Lung (tissue), 11 donors: ENCODE measurements at regions not wholly inside any gene's neighbourhood (a gene's known extent, or its start where the extent isn't known, plus 50 kb on each side); places are given as distances from the start of the nearest gene placed in this dataset.
A peak's percentile ranks its signal among the peaks of the same experiment; 100 is the strongest.

Experiments used
- ATAC-seq: fragments of 200-7000 bp; cut with Tn5 transposase; one replicate; pipeline ENCODE4 v1.9.1; 2020; ENCODE audit warnings: moderate number of reproducible peaks; ENCODE audit not compliant: insufficient read depth, low FRiP score
- DNase-seq, 3 donors: peaks; one replicate each; pipeline ENCODE4 v3.0.0-alpha.2; 2013 to 2017
- H3K27ac ChIP-seq, 2 donors: one replicate each; pipeline ENCODE4 v1.5.1; 2013; ENCODE audit warnings: mild to moderate bottlenecking in 2 of 2, moderate library complexity in 2 of 2, control low read depth in 1 of 2, inconsistent platforms in 1 of 2, low read depth in 1 of 2, low read length in 1 of 2
- H3K27me3 ChIP-seq, 3 donors: one replicate each; pipeline ENCODE4 v1.5.1; 2013; ENCODE audit warnings: low read length in 2 of 3; ENCODE audit not compliant: control insufficient read depth in 3 of 3, insufficient read depth in 3 of 3
- H3K36me3 ChIP-seq, 4 donors: one replicate each; pipeline ENCODE4 v1.5.1; 2013; ENCODE audit warnings: low read length in 4 of 4, mild to moderate bottlenecking in 1 of 4, moderate library complexity in 1 of 4; ENCODE audit not compliant: control insufficient read depth in 4 of 4, insufficient read depth in 4 of 4
- H3K4me1 ChIP-seq, 5 donors: one replicate each; pipeline ENCODE4 v1.5.1; 2013; ENCODE audit warnings: low read length in 5 of 5, mild to moderate bottlenecking in 2 of 5, moderate library complexity in 1 of 5; ENCODE audit not compliant: control insufficient read depth in 5 of 5, insufficient read depth in 5 of 5
- H3K4me3 ChIP-seq: one replicate; pipeline ENCODE4 v1.5.1; 2013; ENCODE audit warnings: mild to moderate bottlenecking, control low read depth, moderate library complexity
- H3K9ac ChIP-seq, 2 donors: one replicate each; pipeline ENCODE4 v1.5.1; 2013; ENCODE audit warnings: low read length in 2 of 2, control low read depth in 1 of 2; ENCODE audit not compliant: insufficient read depth in 1 of 2
- H3K9me3 ChIP-seq, 4 donors: one replicate each; pipeline ENCODE4 v1.5.1; 2013; ENCODE audit warnings: low read length in 3 of 4, mild to moderate bottlenecking in 1 of 4, moderate library complexity in 1 of 4; ENCODE audit not compliant: control insufficient read depth in 4 of 4, insufficient read depth in 3 of 4
- CTCF ChIP-seq: IDR thresholded peaks from 2 replicates; pipeline ENCODE4 v1.5.1; 2012; ENCODE audit warnings: mild to moderate bottlenecking; ENCODE audit errors: control extremely low read depth, extremely low read depth
- WGBS, 2 donors: extraction: QIAGEN DNeasy Blood & Tissue Kit; methylation state at CpG; one replicate each; pipeline ENCODE4 v1.1.7; 2013; 5-methylcytosine and 5-hydroxymethylcytosine counted together
- donor health status: control.
- donor health status: control.
- donor health status: Bipolar disorder and iron deficiency.
- donor health status: healthy.
- donor health status: DM: yes; HTN: yes; CAD: no.

DNA sequence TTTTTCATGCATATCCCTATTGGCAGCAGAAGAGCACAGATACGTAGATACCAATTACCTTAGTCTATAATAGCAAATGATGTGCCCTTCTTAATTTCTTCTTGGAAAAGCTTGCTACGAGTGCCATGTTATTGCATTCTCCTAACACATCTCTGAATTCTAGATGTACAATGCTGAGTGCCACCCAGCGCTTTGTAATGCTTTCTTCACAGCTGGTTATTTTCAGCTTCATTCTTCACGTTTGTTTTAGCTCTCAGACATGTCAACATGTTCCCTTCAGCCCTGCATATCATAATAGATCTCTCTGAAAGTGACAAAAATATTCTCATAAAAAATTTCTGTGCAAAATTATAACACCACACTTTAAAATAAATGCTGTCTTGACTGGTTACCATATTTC lies 981.2 kb downstream of the TTLL7 start:
- no peaks in the 10 kb centered on the region for H3K36me3 ChIP-seq
- H3K9me3 ChIP-seq: peaks cover 0 to 9% (median 0%) of the 10 kb centered on the region in 4 donors
- H3K9ac ChIP-seq: no peak overlapping the region
- 81 to 90% methylated on average over 4 of the region's 4 CpGs for WGBS, 2 donors
- H3K27me3 ChIP-seq: no peaks in the 10 kb centered on the region
- DNase-seq (peak in 1 of 3 donors; percentile 33), ATAC-seq (no peak)
- no peak overlapping the region for H3K4me3 ChIP-seq
- H3K4me1 ChIP-seq: peaks cover 0 to 8% (median 0%) of the 10 kb centered on the region in 5 donors
- no peak for TF ChIP-seq CTCF
- no peak overlapping the region for H3K27ac ChIP-seq

GRCh38 chr1:83017276-83017675 lies 981.7 kb downstream of the TTLL7 start:
- H3K27ac ChIP-seq: no peak overlapping the region
- no peak overlapping the region for H3K4me3 ChIP-seq
- peaks cover 0 to 8% (median 0%) of the 10 kb centered on the region in 5 donors for H3K4me1 ChIP-seq
- no peak overlapping the region for H3K9ac ChIP-seq
- DNase-seq (peak in 2 of 3 donors; percentile 52 to 69), ATAC-seq (no peak)
- no peaks in the 10 kb centered on the region for H3K27me3 ChIP-seq
- no peak for TF ChIP-seq CTCF
- H3K9me3 ChIP-seq: peaks cover 0 to 9% (median 0%) of the 10 kb centered on the region in 4 donors
- WGBS, 2 donors: 77 to 90% methylated on average over 1 of the region's 1 CpG
- H3K36me3 ChIP-seq: no peaks in the 10 kb centered on the region

- no peak overlapping the region for H3K4me3 ChIP-seq
- no peaks in the 10 kb centered on the region for H3K36me3 ChIP-seq
- DNase-seq (no peak), ATAC-seq (no peak)
- H3K4me1 ChIP-seq: peaks cover 0 to 8% (median 0%) of the 10 kb centered on the region in 5 donors
- H3K27me3 ChIP-seq: no peaks in the 10 kb centered on the region
- no peak overlapping the region for H3K27ac ChIP-seq
- peaks cover 0 to 9% (median 0%) of the 10 kb centered on the region in 4 donors for H3K9me3 ChIP-seq
- 79 to 86% methylated on average over 1 of the region's 1 CpG for WGBS, 2 donors
- H3K9ac ChIP-seq: no peak overlapping the region
- no peak for TF ChIP-seq CTCF
These were observed 982.5 kb downstream of the TTLL7 start for GRCh38 chr1:83016354-83016849.

GRCh38 chr1:83015163-83015562 lies 983.8 kb downstream of the TTLL7 start:
- Histone ChIP-seq H3K4me1 (peaks cover 0 to 8% (median 0%) of the 10 kb centered on the region in 5 donors), H3K27me3 (no peaks in the 10 kb centered on the region), H3K9me3 (peaks cover 0 to under 1% (median 0%) of the 10 kb centered on the region in 4 donors), H3K27ac (no peak overlapping the region), H3K9ac (no peak overlapping the region), H3K4me3 (no peak overlapping the region), H3K36me3 (no peaks in the 10 kb centered on the region)
- WGBS, 2 donors: 88 to 91% methylated on average over 2 of the region's 2 CpGs
- no peak for TF ChIP-seq CTCF
- no peak for DNase-seq
- no peak for ATAC-seq
